GM23338 (cell line): ENCODE measurements at regions not wholly inside any gene's neighbourhood (a gene's known extent, or its start where the extent isn't known, plus 50 kb on each side); places are given as distances from the start of the nearest gene placed in this dataset.

Experiments used
- CREB1 ChIP-seq: fragments of 250-450 bp; sonication (Bioruptor Pico); IDR thresholded peaks from 2 replicates; pipeline ENCODE4 v1.5.0; 2020; ENCODE audit warnings: low read depth, mild to moderate bottlenecking, moderate library complexity
- TF ChIP-seq, protein P1 (sequence below), 2 experiments: fragments of 200-600 bp in 1 of 2; sonication (generic) in 1 of 2; conservative IDR thresholded peaks; 2 replicates each; pipeline versions ENCODE4 v1.5.1 to v1.6.1; 2016 to 2017; ENCODE audit warnings: antibody characterized with exemption in 2 of 2, low read depth in 2 of 2, mild to moderate bottlenecking in 2 of 2, moderate library complexity in 1 of 2

DNA sequence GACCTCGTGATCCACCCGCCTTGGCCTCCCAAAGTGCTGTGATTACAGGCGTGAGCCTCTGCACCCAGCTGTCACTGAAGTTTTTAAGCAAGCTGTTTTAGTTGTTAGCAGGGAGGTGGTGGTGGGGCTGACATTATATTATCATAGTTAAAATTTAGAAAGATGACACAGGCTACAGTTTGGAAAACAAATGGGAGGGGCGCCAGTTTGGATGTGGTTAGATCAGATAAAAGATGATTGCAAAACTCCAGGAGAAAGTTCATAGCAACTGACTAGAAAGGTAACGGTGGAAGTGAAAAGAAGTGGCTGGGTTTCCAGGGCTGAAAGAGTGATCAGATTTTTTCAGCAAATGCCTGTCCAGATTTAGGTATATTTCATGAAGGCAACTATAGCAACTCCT, 311.9 kb upstream of the CITED2 start:
- TF ChIP-seq, protein P1, sequence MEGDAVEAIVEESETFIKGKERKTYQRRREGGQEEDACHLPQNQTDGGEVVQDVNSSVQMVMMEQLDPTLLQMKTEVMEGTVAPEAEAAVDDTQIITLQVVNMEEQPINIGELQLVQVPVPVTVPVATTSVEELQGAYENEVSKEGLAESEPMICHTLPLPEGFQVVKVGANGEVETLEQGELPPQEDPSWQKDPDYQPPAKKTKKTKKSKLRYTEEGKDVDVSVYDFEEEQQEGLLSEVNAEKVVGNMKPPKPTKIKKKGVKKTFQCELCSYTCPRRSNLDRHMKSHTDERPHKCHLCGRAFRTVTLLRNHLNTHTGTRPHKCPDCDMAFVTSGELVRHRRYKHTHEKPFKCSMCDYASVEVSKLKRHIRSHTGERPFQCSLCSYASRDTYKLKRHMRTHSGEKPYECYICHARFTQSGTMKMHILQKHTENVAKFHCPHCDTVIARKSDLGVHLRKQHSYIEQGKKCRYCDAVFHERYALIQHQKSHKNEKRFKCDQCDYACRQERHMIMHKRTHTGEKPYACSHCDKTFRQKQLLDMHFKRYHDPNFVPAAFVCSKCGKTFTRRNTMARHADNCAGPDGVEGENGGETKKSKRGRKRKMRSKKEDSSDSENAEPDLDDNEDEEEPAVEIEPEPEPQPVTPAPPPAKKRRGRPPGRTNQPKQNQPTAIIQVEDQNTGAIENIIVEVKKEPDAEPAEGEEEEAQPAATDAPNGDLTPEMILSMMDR (conservative IDR thresholded peaks at IDR 0.05; ENCODE audit: low read depth in 2 of 2): no peak
- TF ChIP-seq CREB1 (CRISPR knock-in tag): no peak
